PFSK-1 (cell line): ENCODE measurements at regions not wholly inside any gene's neighbourhood (a gene's known extent, or its start where the extent isn't known, plus 50 kb on each side); places are given as distances from the start of the nearest gene placed in this dataset.

ENCODE experiments used
- FOXP2 ChIP-seq: optimal IDR thresholded peaks from 2 replicates; pipeline ENCODE3; 2011; ENCODE audit warnings: borderline replicate concordance, control low read depth, inconsistent platforms; ENCODE audit not compliant: insufficient read depth; ENCODE audit errors: extremely low read length, extremely low read depth
- POLR2AphosphoS5 ChIP-seq: IDR thresholded peaks from 2 replicates; pipeline ENCODE4 v1.6.1; 2012; ENCODE audit warnings: low read depth, mild to moderate bottlenecking, control low read depth, low read length, moderate library complexity
- REST ChIP-seq, 2 experiments: IDR thresholded peaks; 2 replicates each; pipeline versions ENCODE4 v1.6.1 to v1.8.0; 2011 to 2012; ENCODE audit warnings: low read depth in 2 of 2, low read length in 2 of 2, control low read depth in 1 of 2, inconsistent platforms in 1 of 2, mild to moderate bottlenecking in 1 of 2, moderate library complexity in 1 of 2; ENCODE audit not compliant: insufficient read depth in 1 of 2
- SIN3A ChIP-seq: IDR thresholded peaks from 2 replicates; pipeline ENCODE4 v1.6.1; 2012; ENCODE audit warnings: mild to moderate bottlenecking, low read length, moderate library complexity, borderline replicate concordance; ENCODE audit not compliant: insufficient read depth
- TAF1 ChIP-seq: IDR thresholded peaks from 2 replicates; pipeline ENCODE4 v1.6.1; 2012; ENCODE audit warnings: low read length, control low read depth, borderline replicate concordance; ENCODE audit not compliant: insufficient read depth

- TF ChIP-seq POLR2AphosphoS5 (no peak), TAF1 (no peak), SIN3A (no peak), FOXP2 (no peak), REST (IDR thresholded peaks at IDR 0.05; ENCODE audit: insufficient read depth in 1 of 2, low read depth in 2 of 2, low read length in 2 of 2) (no peak)
Measured at GRCh38 chr2:64781711-64782390, 128.1 kb upstream of the SERTAD2 start.
